Motor neuron (in vitro differentiated cells): ENCODE measurements at regions not wholly inside any gene's neighbourhood (a gene's known extent, or its start where the extent isn't known, plus 50 kb on each side); places are given as distances from the start of the nearest gene placed in this dataset.
A peak's percentile ranks its signal among the peaks of the same experiment; 100 is the strongest.

Source experiments
- ATAC-seq, 8 experiments: fragments of 200-7000 bp; cut with Tn5 transposase; replicated peaks in 6 of 8; 2 replicates each; pipeline ENCODE4 v1.8.0; 2021; ENCODE audit warnings: mild to moderate bottlenecking in 8 of 8, moderate library complexity in 8 of 8
- H3K27ac ChIP-seq, 2 donors: fragments of 250-450 bp; sonication (Bioruptor Pico); 2 replicates each; pipeline ENCODE4 v1.9.0; 2021; ENCODE audit warnings: antibody characterized with exemption in 2 of 2, mild to moderate bottlenecking in 2 of 2, moderate library complexity in 1 of 2
- H3K4me1 ChIP-seq, 2 donors: fragments of 250-450 bp; sonication (Bioruptor Pico); replicated peaks in 1 of 2; 2 replicates each; pipeline ENCODE4 v1.6.1; 2021; ENCODE audit warnings: antibody characterized with exemption in 2 of 2, mild to moderate bottlenecking in 2 of 2, moderate library complexity in 1 of 2
- H3K4me3 ChIP-seq, 5 donors: fragments of 250-450 bp; sonication (Bioruptor Pico); 2 replicates each; pipeline ENCODE4 v1.9.0; 2021; ENCODE audit warnings: antibody characterized with exemption in 5 of 5, mild to moderate bottlenecking in 5 of 5, moderate library complexity in 4 of 5
- WGBS, 10 experiments: fragments of 450-650 bp; shearing (Covaris generic); methylation state at CpG; one replicate each; pipeline ENCODE4 v1.0.0; 2022; 5-methylcytosine and 5-hydroxymethylcytosine counted together
- in situ Hi-C, 9 experiments: fragments of 400-800 bp; cut with MboI; loops; one replicate each; pipeline ENCODE4 v1.15.0; 2021; ENCODE audit warnings: low sequenced_read_pairs in 9 of 9, low pct_unique_long_range_greater_than_20kb in 2 of 9; ENCODE audit not compliant: unreplicated experiment in 9 of 9

DNA sequence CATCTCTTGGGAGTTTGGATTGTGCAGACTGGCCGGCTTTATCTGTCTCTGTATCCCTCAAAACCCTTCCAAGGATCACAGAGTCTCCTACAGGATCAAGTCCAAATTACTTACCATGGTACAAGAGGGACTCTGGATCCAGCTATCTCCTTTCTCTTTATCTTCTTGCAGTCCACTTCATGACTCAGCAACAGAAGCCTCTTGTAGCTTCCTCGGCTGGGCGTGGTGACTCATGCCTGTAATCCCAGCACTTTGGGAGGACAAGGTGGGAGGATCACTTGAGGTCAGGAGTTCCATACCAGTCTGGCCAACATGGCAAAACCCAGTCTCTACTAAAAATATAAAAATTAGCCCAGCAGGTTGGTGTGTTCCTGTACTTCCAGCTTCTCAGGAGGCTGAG lies 189.7 kb downstream of the BCAT1 start:
- 23 to 100% (median 93%) methylated on average over 1 to 3 of the region's 3 CpGs; no CpG with 5 or more reads in 1 of the 10 experiments for WGBS, 10 experiments
- ATAC-seq: peak in 2 of 8 experiments; percentile 18 to 33
- in situ Hi-C loops: loop anchor here in 1 of 9 experiments (25.0 kb wide), 1 partner anchor 172 kb away; no protein-coding TSS in a partner anchor
- Histone ChIP-seq H3K4me1 (no peaks in the 10 kb centered on the region), H3K27ac (no peak overlapping the region), H3K4me3 (no peak overlapping the region)

DNA sequence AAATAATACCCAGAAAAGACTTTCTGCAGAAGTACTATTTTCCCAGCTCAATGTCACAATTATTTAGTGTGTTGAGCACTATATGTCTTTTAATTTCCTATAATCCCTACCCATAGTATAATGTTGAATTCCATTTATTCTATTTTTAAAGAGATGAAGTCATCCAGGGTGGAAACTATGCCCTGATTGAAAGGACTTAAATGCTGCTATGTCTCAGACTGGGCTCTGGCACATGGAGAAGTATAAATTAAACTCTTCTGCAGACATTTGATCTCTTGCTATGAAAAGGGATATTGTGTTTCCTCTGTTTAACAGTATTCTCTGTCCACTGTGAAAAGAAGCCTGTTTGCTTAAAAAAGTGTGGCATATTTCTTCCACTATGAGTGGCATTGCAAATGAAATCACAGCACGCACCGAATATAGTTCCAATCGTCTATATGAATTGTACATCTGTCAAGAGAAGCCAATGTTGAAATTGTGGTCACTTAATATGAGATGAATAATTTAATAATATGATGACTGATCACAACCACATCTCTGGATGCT lies 192.3 kb downstream of the BCAT1 start:
- H3K27ac ChIP-seq: no peak overlapping the region
- in situ Hi-C loops: loop anchor here in 1 of 9 experiments (25.0 kb wide), 1 partner anchor 169 kb away; no protein-coding TSS in a partner anchor
- no peaks in the 10 kb centered on the region for H3K4me1 ChIP-seq
- no peak overlapping the region for H3K4me3 ChIP-seq
- no peak for ATAC-seq
- 20 to 100% (median 81%) methylated on average over 1 to 3 of the region's 3 CpGs; no CpG with 5 or more reads in 2 of the 10 experiments for WGBS, 10 experiments

DNA sequence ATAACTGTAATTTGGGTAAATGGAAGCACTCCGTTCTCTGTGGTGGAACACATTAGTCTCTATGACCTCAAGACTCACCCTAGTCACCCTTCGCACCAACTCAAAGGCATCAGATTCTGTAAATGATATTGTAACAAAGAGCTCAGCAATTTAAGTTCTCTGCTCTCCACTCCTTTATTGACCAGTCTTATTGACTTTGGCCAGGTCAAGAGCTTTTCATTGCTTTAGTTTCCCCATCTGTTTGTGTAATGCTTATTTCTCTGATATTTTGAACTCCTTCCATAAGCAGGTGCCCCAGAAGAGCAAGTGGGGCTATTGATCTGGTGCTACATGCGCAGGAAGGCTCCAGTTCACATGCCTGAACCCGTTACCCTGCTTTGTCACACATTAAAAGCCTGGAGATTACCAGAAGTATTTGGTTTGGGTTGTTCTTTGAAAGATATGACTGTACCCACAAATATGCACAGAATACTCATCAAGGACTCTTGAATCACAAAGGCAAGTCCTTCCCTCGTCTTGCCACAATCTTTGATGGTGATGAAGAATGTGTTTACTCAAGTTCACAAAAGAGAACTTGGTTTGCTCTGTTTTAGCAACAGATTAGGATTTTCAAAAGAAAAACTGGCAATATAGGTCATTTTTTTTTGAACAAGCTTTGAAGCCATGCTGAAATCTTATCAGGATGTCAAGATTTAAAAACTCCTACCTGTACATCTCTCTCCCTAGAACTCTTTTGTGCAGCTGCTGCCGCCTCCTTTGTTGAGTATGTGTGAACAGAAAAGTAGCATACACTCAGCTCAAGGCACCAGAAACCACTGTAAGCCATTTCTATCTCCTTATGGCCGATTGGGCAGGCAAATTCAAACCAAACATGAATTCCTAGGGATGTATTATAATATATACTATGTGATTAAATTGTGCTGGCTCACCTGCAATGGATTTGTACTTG lies 193.9 kb downstream of the BCAT1 start:
- Histone ChIP-seq H3K4me1 (no peaks in the 10 kb centered on the region), H3K4me3 (no peak overlapping the region), H3K27ac (no peak overlapping the region)
- ATAC-seq: peak in 2 of 8 experiments; percentile 43 to 57
- in situ Hi-C loops: loop anchor here in 1 of 9 experiments (25.0 kb wide), 1 partner anchor 168 kb away; no protein-coding TSS in a partner anchor
- 14 to 88% (median 71%) methylated on average over 1 to 7 of the region's 7 CpGs; no CpG with 5 or more reads in 2 of the 10 experiments for WGBS, 10 experiments

DNA sequence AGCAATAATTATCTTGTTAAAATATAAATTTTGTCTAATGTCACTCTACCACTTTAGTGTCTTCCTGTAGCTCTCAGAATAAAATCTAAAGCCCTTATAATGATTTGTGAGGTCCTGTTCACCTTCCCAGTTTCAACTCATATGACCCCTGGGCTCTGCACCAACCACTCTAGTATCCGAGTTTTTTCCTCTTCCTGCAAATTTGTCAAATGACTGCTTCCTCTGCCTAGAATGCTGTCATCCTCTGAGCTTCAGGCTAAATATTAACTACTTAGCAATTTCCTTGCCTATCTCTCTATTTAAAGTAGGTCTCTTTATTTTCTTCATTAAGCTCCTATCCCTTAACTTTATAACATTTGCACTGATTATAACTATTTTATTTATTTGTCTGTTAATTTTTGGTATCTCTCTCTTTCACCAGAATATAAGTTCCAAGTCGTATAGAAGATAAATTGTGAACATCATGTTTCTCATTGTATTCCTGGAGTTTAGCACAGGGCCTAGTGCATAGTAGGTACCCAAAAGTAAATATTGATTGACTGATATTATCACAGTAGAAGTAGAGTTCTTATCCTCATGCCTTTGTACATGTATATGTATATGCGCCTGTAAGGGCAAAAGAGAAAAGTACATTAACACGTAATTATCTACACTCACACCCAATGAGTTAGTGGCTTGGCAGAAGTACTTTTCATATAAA lies 196.0 kb downstream of the BCAT1 start:
- WGBS, 10 experiments: 26 to 93% (median 76%) methylated on average over 2 to 4 of the region's 4 CpGs
- in situ Hi-C loops: loop anchor here in 1 of 9 experiments (25.0 kb wide), 1 partner anchor 166 kb away; no protein-coding TSS in a partner anchor
- Histone ChIP-seq H3K4me1 (no peaks in the 10 kb centered on the region), H3K27ac (no peak overlapping the region), H3K4me3 (no peak overlapping the region)
- ATAC-seq: peak in 1 of 8 experiments; percentile 47

DNA sequence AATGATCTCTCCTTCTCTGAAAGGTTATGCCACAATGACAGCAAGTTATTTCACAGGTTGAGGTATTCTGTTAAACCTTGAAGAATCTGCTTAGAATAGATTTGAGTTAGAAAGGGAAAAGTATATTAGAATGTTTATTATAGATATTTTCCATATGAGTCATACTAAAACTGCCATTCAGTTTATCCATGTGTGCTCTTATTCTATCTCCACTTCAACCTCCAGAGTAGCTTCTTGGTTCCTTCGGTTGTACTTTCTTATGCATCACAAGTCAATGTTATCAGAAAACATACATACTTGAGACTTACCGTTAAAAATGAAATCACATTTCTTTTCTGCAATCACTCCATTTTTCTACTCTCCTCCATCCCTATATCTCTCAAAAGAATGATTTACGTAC lies 197.7 kb downstream of the BCAT1 start:
- Histone ChIP-seq H3K4me3 (no peak overlapping the region), H3K27ac (no peak overlapping the region), H3K4me1 (no peaks in the 10 kb centered on the region)
- no peak for ATAC-seq
- WGBS, 10 experiments: 48 to 100% (median 97%) methylated on average over 1 to 3 of the region's 3 CpGs; no CpG with 5 or more reads in 1 of the 10 experiments
- in situ Hi-C loops: loop anchor here in 1 of 9 experiments (25.0 kb wide), 1 partner anchor 164 kb away; no protein-coding TSS in a partner anchor

DNA sequence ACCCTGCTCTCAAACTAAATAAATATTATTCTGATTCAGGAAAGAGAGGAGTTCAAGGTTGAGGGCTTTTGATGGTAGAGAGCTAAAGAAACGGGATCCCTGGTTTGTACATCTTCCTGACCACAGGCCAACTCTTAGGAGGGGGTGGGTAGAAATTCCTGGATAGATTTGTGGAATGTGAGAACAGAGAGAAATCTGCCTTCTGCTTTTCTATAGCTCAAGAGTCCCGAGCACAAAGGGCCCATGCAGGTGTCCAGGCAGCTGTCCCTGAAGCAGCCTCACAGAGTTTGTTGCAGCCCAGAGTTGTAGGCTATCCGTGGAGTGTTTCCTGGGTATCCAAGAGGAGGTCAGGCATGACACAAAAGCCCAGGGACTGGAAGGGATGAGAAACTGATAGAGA lies 198.6 kb downstream of the BCAT1 start:
- H3K4me3 ChIP-seq: no peak overlapping the region
- peak in 1 of 8 experiments; percentile 49 for ATAC-seq
- no peak overlapping the region for H3K27ac ChIP-seq
- H3K4me1 ChIP-seq: no peaks in the 10 kb centered on the region
- in situ Hi-C loops: loop anchor here in 1 of 9 experiments (25.0 kb wide), 1 partner anchor 163 kb away; no protein-coding TSS in a partner anchor
- WGBS, 10 experiments: 17 to 67% (median 45%) methylated on average over 1 to 3 of the region's 3 CpGs; no CpG with 5 or more reads in 4 of the 10 experiments

DNA sequence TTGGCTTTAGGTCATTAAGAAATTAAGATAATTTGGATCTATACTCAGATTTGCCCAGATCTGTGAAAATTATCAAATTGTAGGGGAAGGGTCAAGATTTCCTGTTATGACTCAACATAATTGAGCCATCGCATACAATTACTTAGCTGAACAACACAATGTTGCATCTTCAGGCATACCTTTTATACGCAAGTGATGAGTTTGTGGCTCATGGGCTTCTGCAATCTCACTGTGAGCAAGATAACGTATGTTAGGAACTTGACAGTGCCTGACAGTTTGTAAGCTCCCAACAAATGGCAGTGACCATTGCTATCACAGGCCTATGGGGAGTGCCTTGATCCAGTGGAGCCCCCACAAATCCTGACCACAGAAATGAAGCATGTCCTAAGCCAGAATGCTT lies 199.7 kb downstream of the BCAT1 start:
- H3K4me1 ChIP-seq: no peaks in the 10 kb centered on the region
- no peak overlapping the region for H3K4me3 ChIP-seq
- ATAC-seq: no peak
- no peak overlapping the region for H3K27ac ChIP-seq
- in situ Hi-C loops: no loop called here
- WGBS, 10 experiments: 83 to 100% (median 97%) methylated on average over 1 to 3 of the region's 3 CpGs

DNA sequence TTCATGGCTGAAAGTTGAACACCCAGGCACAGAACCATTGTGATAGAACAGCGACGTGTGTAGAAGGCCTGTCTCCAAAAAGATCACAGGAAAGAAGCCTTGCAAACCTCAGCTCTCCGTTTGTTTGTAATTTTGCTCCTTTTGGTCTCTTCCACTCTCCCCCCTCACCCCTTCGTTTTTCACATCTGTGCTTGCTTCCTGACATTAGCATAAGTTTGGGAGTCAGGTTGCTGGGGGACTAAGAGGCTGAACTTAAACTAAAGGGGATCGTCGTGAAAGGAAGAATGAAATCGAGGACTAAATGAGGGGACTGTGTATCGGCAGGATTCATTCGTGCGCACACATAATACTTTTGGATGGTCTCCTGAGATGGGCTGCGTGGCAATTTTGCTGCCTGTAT lies 200.6 kb downstream of the BCAT1 start:
- H3K4me3 ChIP-seq: no peak overlapping the region
- ATAC-seq: no peak
- no peak overlapping the region for H3K27ac ChIP-seq
- WGBS, 10 experiments: 13 to 77% (median 51%) methylated on average over 4 to 10 of the region's 11 CpGs; no CpG with 5 or more reads in 2 of the 10 experiments
- no peaks in the 10 kb centered on the region for H3K4me1 ChIP-seq
- in situ Hi-C loops: no loop called here

DNA sequence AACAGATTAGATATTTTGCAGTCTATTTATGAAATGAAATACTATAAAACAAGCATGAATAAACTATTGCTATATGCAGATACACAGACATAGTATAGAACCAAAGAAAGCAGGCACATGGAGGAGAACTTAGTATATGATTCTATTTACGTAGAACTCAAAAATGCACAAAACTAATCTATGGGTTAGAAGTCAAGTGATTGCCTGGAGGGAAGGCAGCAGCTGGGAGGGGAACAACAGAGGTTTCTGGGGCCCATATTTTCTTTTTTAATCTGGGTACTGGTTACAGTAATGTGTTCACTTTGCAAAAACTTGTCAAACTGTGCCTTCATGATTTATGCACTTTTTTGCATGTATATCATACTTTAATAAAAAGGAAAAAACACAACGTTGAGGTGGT lies 202.0 kb downstream of the BCAT1 start:
- peak in 1 of 8 experiments; percentile 54 for ATAC-seq
- WGBS, 10 experiments: 7 to 100% (median 90%) methylated on average over 1 to 2 of the region's 2 CpGs
- Histone ChIP-seq H3K4me3 (no peak overlapping the region), H3K4me1 (no peaks in the 10 kb centered on the region), H3K27ac (no peak overlapping the region)
- in situ Hi-C loops: no loop called here

DNA sequence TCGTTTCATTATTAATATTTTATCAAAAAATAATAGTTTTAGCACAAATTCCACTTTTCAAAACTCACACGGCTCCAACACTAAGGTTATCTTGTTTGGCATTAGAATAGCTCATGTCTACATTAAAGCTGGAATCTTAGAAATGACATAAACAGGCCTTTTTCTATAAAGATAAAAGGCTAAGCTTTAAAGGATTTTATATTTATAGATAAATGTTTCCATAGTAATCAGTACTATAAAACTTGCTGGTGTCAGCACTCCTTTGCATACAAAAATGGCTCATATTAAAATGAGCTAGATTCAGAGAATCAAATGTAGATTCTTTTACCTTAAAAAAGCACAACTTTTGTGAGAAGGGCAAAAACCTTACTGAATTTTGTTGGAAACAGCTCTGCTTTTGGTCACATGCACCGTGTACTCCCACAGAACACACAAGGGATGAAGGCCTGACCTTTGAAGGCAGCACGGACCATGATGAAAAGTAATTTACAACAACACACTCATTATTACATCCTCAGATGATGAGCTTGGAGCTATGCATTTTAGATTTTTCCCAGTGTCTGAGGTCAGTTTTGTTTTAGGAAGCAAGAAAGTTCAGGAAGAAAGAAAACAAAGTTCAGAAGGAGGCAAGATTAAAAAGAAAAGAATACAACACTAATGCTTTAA lies 202.8 kb downstream of the BCAT1 start:
- Histone ChIP-seq H3K27ac (no peak overlapping the region), H3K4me1 (no peaks in the 10 kb centered on the region), H3K4me3 (no peak overlapping the region)
- no peak for ATAC-seq
- 18 to 79% (median 57%) methylated on average over 2 to 4 of the region's 4 CpGs for WGBS, 10 experiments
- in situ Hi-C loops: no loop called here

DNA sequence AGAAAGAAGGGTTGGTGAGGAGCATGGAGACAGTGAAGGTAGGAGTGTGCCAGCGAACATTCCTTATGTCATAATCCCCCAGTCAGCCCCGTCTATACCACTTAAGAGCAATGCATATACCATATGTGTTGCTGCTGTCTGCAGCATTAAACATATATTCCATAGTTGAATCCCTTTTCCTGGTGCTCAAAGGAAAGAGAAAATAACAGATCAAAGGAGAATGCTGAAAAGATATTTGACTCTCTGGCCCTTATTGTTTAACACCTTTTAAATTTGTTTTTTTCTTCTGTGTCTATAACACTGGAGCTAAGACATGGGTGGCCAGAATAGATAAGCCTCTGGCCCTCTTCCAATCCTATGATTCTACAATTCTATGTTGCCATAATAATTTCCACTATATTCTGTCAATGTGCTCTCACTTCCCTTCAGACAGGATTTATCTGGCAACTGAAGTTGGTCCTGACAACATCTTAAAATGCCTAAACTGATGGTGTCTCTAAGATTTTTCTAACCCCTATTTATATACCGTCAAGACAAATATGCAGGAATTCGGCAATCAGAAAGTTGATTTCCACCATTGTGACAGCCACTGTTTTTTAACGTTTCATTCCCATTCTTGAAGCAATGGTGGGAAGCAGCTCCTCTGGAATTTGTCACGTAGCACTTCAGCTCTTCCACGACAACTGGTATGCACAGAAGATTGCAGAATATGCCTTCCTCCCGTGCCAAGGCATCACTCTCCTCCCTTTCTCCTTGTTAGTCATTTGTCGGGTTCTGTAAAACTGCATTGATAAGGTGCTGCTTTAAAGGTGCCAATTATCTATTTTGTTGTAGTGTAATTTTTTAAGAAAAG lies 204.7 kb downstream of the BCAT1 start:
- Histone ChIP-seq H3K4me1 (no peaks in the 10 kb centered on the region), H3K27ac (no peak overlapping the region), H3K4me3 (no peak overlapping the region)
- ATAC-seq: no peak
- 7 to 100% (median 76%) methylated on average over 1 to 9 of the region's 9 CpGs; no CpG with 5 or more reads in 1 of the 10 experiments for WGBS, 10 experiments
- in situ Hi-C loops: no loop called here

DNA sequence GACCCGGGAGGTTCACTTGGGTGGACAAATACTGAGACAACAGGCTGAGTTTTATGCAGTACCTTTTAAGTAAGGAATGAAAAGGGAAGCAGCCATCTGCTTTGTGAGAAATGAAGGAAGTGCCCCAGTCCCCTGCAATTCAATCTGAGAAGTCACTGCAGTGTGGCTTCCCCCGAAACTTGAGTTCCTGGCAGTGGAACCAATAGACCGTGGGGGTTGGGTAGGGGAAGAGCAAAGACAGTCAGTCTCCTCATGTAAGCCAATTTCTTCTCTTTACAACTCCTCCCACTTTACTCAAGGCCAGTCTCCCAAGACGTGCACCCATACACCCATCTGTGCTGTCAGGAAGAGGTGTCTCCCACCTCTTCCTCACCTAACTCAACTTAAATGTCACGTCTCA lies 206.5 kb downstream of the BCAT1 start:
- WGBS, 10 experiments: 40 to 100% (median 89%) methylated on average over 1 to 3 of the region's 5 CpGs; no CpG with 5 or more reads in 3 of the 10 experiments
- Histone ChIP-seq H3K4me3 (no peak overlapping the region), H3K27ac (no peak overlapping the region), H3K4me1 (no peaks in the 10 kb centered on the region)
- no peak for ATAC-seq
- in situ Hi-C loops: no loop called here
